DMS153 treated with DMSO at 0.1 percent for 48 hours (cell line): ENCODE measurements at regions not wholly inside any gene's neighbourhood (a gene's known extent, or its start where the extent isn't known, plus 50 kb on each side); places are given as distances from the start of the nearest gene placed in this dataset.

Experiments used
- DNase-seq: peaks from one replicate; lab custom pipeline; 2025; ENCODE audit not compliant: unreplicated experiment; lab: John Stamatoyannopoulos, UW

- DNase-seq: no peak
These were observed 63.5 kb downstream of the PCDH18 start for GRCh38 chr4:137468836-137469235.

- DNase-seq: no peak
These were observed 64.8 kb downstream of the PCDH18 start for GRCh38 chr4:137467537-137467936.

GRCh38 chr4:137463377-137464003 is 68.8 kb downstream of the PCDH18 start:
- no peak for DNase-seq

GRCh38 chr4:137455647-137456321 is 76.5 kb downstream of the PCDH18 start:
- DNase-seq: no peak

GRCh38 chr4:137454767-137455166 is 77.5 kb downstream of the PCDH18 start:
- DNase-seq: no peak

GRCh38 chr4:137452799-137453198 is 79.5 kb downstream of the PCDH18 start:
- no peak for DNase-seq

- DNase-seq: no peak
These were observed 81.0 kb downstream of the PCDH18 start for GRCh38 chr4:137451172-137451825.

- DNase-seq: no peak
These were observed 83.9 kb downstream of the PCDH18 start for GRCh38 chr4:137448402-137448801.

- no peak for DNase-seq
These were observed 86.2 kb downstream of the PCDH18 start for GRCh38 chr4:137446071-137446470.

- DNase-seq: no peak
These were observed 89.1 kb downstream of the PCDH18 start for GRCh38 chr4:137443031-137443800.

GRCh38 chr4:137432446-137433311 is 99.6 kb downstream of the PCDH18 start:
- no peak for DNase-seq

GRCh38 chr4:137430171-137430570 is 102.1 kb downstream of the PCDH18 start:
- DNase-seq: no peak

- DNase-seq: no peak
These were observed 104.9 kb downstream of the PCDH18 start for GRCh38 chr4:137427411-137427810.

- no peak for DNase-seq
These were observed 107.0 kb downstream of the PCDH18 start for GRCh38 chr4:137425281-137425680.

GRCh38 chr4:137422666-137423065 is 109.6 kb downstream of the PCDH18 start:
- no peak for DNase-seq

- no peak for DNase-seq
These were observed 110.5 kb downstream of the PCDH18 start for GRCh38 chr4:137421796-137422195.

GRCh38 chr4:137420901-137421396 is 111.3 kb downstream of the PCDH18 start:
- DNase-seq: no peak

- no peak for DNase-seq
These were observed 114.6 kb downstream of the PCDH18 start for GRCh38 chr4:137417676-137418075.

GRCh38 chr4:137414802-137415201 is 117.5 kb downstream of the PCDH18 start:
- DNase-seq: no peak

GRCh38 chr4:137408527-137409177 is 123.6 kb downstream of the PCDH18 start:
- DNase-seq: no peak
